IPS-18a (cell line): ENCODE measurements at regions not wholly inside any gene's neighbourhood (a gene's known extent, or its start where the extent isn't known, plus 50 kb on each side); places are given as distances from the start of the nearest gene placed in this dataset.

Experiments
- H3K27ac ChIP-seq: one replicate; pipeline ENCODE4 v1.5.1; 2013; ENCODE audit warnings: low read length
- H3K27me3 ChIP-seq: one replicate; pipeline ENCODE4 v1.6.1; 2013; ENCODE audit warnings: mild to moderate bottlenecking, low read length; ENCODE audit not compliant: control insufficient read depth, insufficient read depth
- H3K36me3 ChIP-seq: one replicate; pipeline ENCODE4 v1.6.1; 2013; ENCODE audit warnings: low read depth, low read length; ENCODE audit not compliant: control insufficient read depth
- H3K4me1 ChIP-seq: one replicate; pipeline ENCODE4 v1.6.1; 2013; ENCODE audit warnings: low read depth, low read length; ENCODE audit not compliant: control insufficient read depth
- H3K4me3 ChIP-seq: one replicate; pipeline ENCODE4 v1.5.1; 2013; ENCODE audit warnings: low read length
- H3K9ac ChIP-seq: one replicate; pipeline ENCODE4 v1.6.1; 2013; ENCODE audit warnings: mild to moderate bottlenecking, low read length, moderate library complexity
- H3K9me3 ChIP-seq: one replicate; pipeline ENCODE4 v1.6.1; 2013; ENCODE audit warnings: low read depth, low read length; ENCODE audit not compliant: control insufficient read depth

GRCh38 chr4:135372131-135372530, 1170.5 kb upstream of the PABPC4L start:
- Histone ChIP-seq H3K4me3 (no peak overlapping the region), H3K9ac (no peak overlapping the region), H3K36me3 (no peaks in the 10 kb centered on the region), H3K9me3 (no peaks in the 10 kb centered on the region), H3K27me3 (no peaks in the 10 kb centered on the region), H3K4me1 (no peaks in the 10 kb centered on the region), H3K27ac (no peak overlapping the region)

- no peaks in the 10 kb centered on the region for H3K4me1 ChIP-seq
- H3K27me3 ChIP-seq = no peaks in the 10 kb centered on the region
- H3K27ac ChIP-seq = no peak overlapping the region
- H3K9me3 ChIP-seq = no peaks in the 10 kb centered on the region
- H3K4me3 ChIP-seq = no peak overlapping the region
- no peak overlapping the region for H3K9ac ChIP-seq
- H3K36me3 ChIP-seq = no peaks in the 10 kb centered on the region
Observed at GRCh38 chr4:135371137-135371536, 1169.5 kb upstream of the PABPC4L start.

- Histone ChIP-seq H3K36me3 (no peaks in the 10 kb centered on the region), H3K27me3 (no peaks in the 10 kb centered on the region), H3K9me3 (no peaks in the 10 kb centered on the region), H3K9ac (no peak overlapping the region), H3K4me1 (no peaks in the 10 kb centered on the region), H3K4me3 (no peak overlapping the region), H3K27ac (no peak overlapping the region)
Observed at GRCh38 chr4:135368831-135369230, 1167.2 kb upstream of the PABPC4L start.

- Histone ChIP-seq H3K36me3 (no peaks in the 10 kb centered on the region), H3K9me3 (no peaks in the 10 kb centered on the region), H3K27me3 (no peaks in the 10 kb centered on the region), H3K4me3 (no peak overlapping the region), H3K27ac (no peak overlapping the region), H3K4me1 (no peaks in the 10 kb centered on the region), H3K9ac (no peak overlapping the region)
Observed at GRCh38 chr4:135365065-135365464, 1163.5 kb upstream of the PABPC4L start.

GRCh38 chr4:135359128-135359527, 1157.5 kb upstream of the PABPC4L start:
- Histone ChIP-seq H3K27ac (no peak overlapping the region), H3K9me3 (no peaks in the 10 kb centered on the region), H3K9ac (no peak overlapping the region)

GRCh38 chr4:135357091-135357490, 1155.5 kb upstream of the PABPC4L start:
- no peaks in the 10 kb centered on the region for H3K9me3 ChIP-seq
- no peak overlapping the region for H3K27ac ChIP-seq
- no peaks in the 10 kb centered on the region for H3K27me3 ChIP-seq
- no peak overlapping the region for H3K4me3 ChIP-seq
- no peaks in the 10 kb centered on the region for H3K4me1 ChIP-seq
- no peak overlapping the region for H3K9ac ChIP-seq
- H3K36me3 ChIP-seq = no peaks in the 10 kb centered on the region

More at GRCh38 chr4:135359128-135359527, 1157.5 kb upstream of the PABPC4L start:
- Histone ChIP-seq H3K36me3 (no peaks in the 10 kb centered on the region), H3K27me3 (no peaks in the 10 kb centered on the region), H3K4me1 (no peaks in the 10 kb centered on the region), H3K4me3 (no peak overlapping the region)

GRCh38 chr4:135354876-135355275, 1153.3 kb upstream of the PABPC4L start:
- Histone ChIP-seq H3K9ac (no peak overlapping the region), H3K4me3 (no peak overlapping the region), H3K9me3 (no peaks in the 10 kb centered on the region), H3K36me3 (no peaks in the 10 kb centered on the region), H3K27me3 (no peaks in the 10 kb centered on the region), H3K27ac (no peak overlapping the region), H3K4me1 (no peaks in the 10 kb centered on the region)

GRCh38 chr4:135353008-135353407, 1151.4 kb upstream of the PABPC4L start:
- Histone ChIP-seq H3K36me3 (no peaks in the 10 kb centered on the region), H3K9ac (no peak overlapping the region), H3K9me3 (no peaks in the 10 kb centered on the region), H3K4me1 (no peaks in the 10 kb centered on the region), H3K27ac (no peak overlapping the region), H3K4me3 (no peak overlapping the region), H3K27me3 (no peaks in the 10 kb centered on the region)

- no peaks in the 10 kb centered on the region for H3K4me1 ChIP-seq
- no peak overlapping the region for H3K9ac ChIP-seq
- H3K9me3 ChIP-seq = no peaks in the 10 kb centered on the region
- no peaks in the 10 kb centered on the region for H3K27me3 ChIP-seq
- no peaks in the 10 kb centered on the region for H3K36me3 ChIP-seq
- no peak overlapping the region for H3K27ac ChIP-seq
- H3K4me3 ChIP-seq = no peak overlapping the region
Observed at GRCh38 chr4:135344492-135344891, 1142.9 kb upstream of the PABPC4L start.

- Histone ChIP-seq H3K9me3 (no peaks in the 10 kb centered on the region), H3K4me1 (no peaks in the 10 kb centered on the region), H3K36me3 (no peaks in the 10 kb centered on the region), H3K27ac (no peak overlapping the region), H3K4me3 (no peak overlapping the region), H3K9ac (no peak overlapping the region), H3K27me3 (no peaks in the 10 kb centered on the region)
Observed at GRCh38 chr4:135338181-135338580, 1136.6 kb upstream of the PABPC4L start.

- H3K4me3 ChIP-seq = no peak overlapping the region
- peaks cover 7% of the 10 kb centered on the region for H3K9me3 ChIP-seq
- no peak overlapping the region for H3K27ac ChIP-seq
- H3K36me3 ChIP-seq = no peaks in the 10 kb centered on the region
- peaks cover 3% of the 10 kb centered on the region for H3K4me1 ChIP-seq
- H3K9ac ChIP-seq = no peak overlapping the region
- no peaks in the 10 kb centered on the region for H3K27me3 ChIP-seq
Observed at GRCh38 chr4:135325264-135325663, 1123.7 kb upstream of the PABPC4L start.

GRCh38 chr4:135319685-135320084, 1118.1 kb upstream of the PABPC4L start:
- Histone ChIP-seq H3K36me3 (no peaks in the 10 kb centered on the region), H3K4me1 (no peaks in the 10 kb centered on the region), H3K9me3 (peaks cover 7% of the 10 kb centered on the region), H3K27me3 (no peaks in the 10 kb centered on the region), H3K9ac (no peak overlapping the region), H3K4me3 (no peak overlapping the region), H3K27ac (no peak overlapping the region)
